Endothelial cell of umbilical vein (primary cell): ENCODE measurements at regions not wholly inside any gene's neighbourhood (a gene's known extent, or its start where the extent isn't known, plus 50 kb on each side); places are given as distances from the start of the nearest gene placed in this dataset.

Source experiments
- BruUV-seq: library from RNA; stranded (reverse); fragments of 400-500 nt; replicated peaks from 2 replicates; lab custom pipeline; 2021; lab: Mats Ljungman, UMichigan
- CTCF ChIA-PET: fragments of 300-600, 350-600 bp; sonication (Branson Sonifier 250); formaldehyde crosslinking; loops from one replicate; lab custom pipeline; 2021; ENCODE audit warnings: antibody characterized with exemption, inconsistent platforms; lab: Charles Lee
- POLR2A ChIA-PET: fragments of 300-600, 350-600 bp; sonication (Branson Sonifier 250); formaldehyde crosslinking; loops from one replicate; lab custom pipeline; 2021; ENCODE audit warnings: antibody characterized with exemption, inconsistent platforms; lab: Charles Lee
- DNase-seq: peaks from one replicate; pipeline ENCODE4 v3.0.0-alpha.2; 2011; ENCODE audit warnings: low read depth, low spot score
- FAIRE-seq: peaks from 2 replicates; lab custom pipeline; 2011; peaks lifted over from hg19 to GRCh38; lab: Jason Lieb, UNC
- H2AFZ ChIP-seq: 2 replicates; pipeline ENCODE4 v1.6.0; 2012; ENCODE audit warnings: low read depth, low read length, control low read depth, inconsistent platforms
- H3K27ac ChIP-seq: 2 replicates; pipeline ENCODE4 v1.5.1; 2011; ENCODE audit warnings: low read depth, mild to moderate bottlenecking, control low read depth, low read length, moderate library complexity; ENCODE audit not compliant: insufficient read depth
- H3K27me3 ChIP-seq, 2 experiments: 2 replicates each; pipeline versions ENCODE4 v1.6.0 to v1.6.1; 2011; ENCODE audit warnings: low read length in 2 of 2, mixed read lengths in 1 of 2; ENCODE audit not compliant: control insufficient read depth in 2 of 2, insufficient read depth in 2 of 2
- H3K36me3 ChIP-seq, 2 experiments: 2 replicates in 1 of 2; 3 replicates in 1 of 2; pipeline ENCODE4 v1.5.1; 2011; ENCODE audit warnings: low read length in 2 of 2, mild to moderate bottlenecking in 1 of 2, moderate library complexity in 1 of 2; ENCODE audit not compliant: control insufficient read depth in 2 of 2, insufficient read depth in 2 of 2; ENCODE audit errors: extremely low read depth in 1 of 2
- H3K4me1 ChIP-seq: 3 replicates; pipeline ENCODE4 v1.5.1; 2011; ENCODE audit warnings: mild to moderate bottlenecking, low read length; ENCODE audit not compliant: control insufficient read depth, insufficient read depth; ENCODE audit errors: extremely low read depth
- H3K4me2 ChIP-seq: 2 replicates; pipeline ENCODE4 v1.6.1; 2011; ENCODE audit warnings: low read length, control low read depth, mixed read lengths; ENCODE audit not compliant: insufficient read depth
- H3K4me3 ChIP-seq, 3 experiments: fragments of 200-600 bp in 1 of 3; sonication (generic), shearing (Covaris generic) in 1 of 3; replicated peaks in 1 of 3; 2 replicates each; pipeline ENCODE4 v1.5.1; 2011 to 2016; ENCODE audit warnings: control low read depth in 3 of 3, low read length in 3 of 3, mild to moderate bottlenecking in 2 of 3, inconsistent platforms in 1 of 3, low read depth in 1 of 3, moderate library complexity in 1 of 3; ENCODE audit not compliant: insufficient read depth in 1 of 3
- H3K79me2 ChIP-seq: 2 replicates; pipeline ENCODE4 v1.6.0; 2012; ENCODE audit warnings: low read length, inconsistent platforms; ENCODE audit not compliant: control insufficient read depth, insufficient read depth
- H3K9ac ChIP-seq: replicated peaks from 2 replicates; pipeline ENCODE3; 2011; ENCODE audit warnings: low read length, control low read depth; ENCODE audit not compliant: insufficient read depth; ENCODE audit errors: extremely low read depth
- H3K9me1 ChIP-seq: replicated peaks from 3 replicates; pipeline ENCODE4 v1.6.0; 2011; ENCODE audit warnings: mild to moderate bottlenecking, low read length; ENCODE audit not compliant: control insufficient read depth, insufficient read depth; ENCODE audit errors: extremely low read depth
- H3K9me3 ChIP-seq: replicated peaks from 2 replicates; pipeline ENCODE4 v1.5.1; 2012; ENCODE audit warnings: low read length, inconsistent platforms; ENCODE audit not compliant: control insufficient read depth, insufficient read depth
- H4K20me1 ChIP-seq: replicated peaks from 2 replicates; pipeline ENCODE3; 2011; ENCODE audit warnings: mild to moderate bottlenecking, low read length; ENCODE audit not compliant: control insufficient read depth, insufficient read depth; ENCODE audit errors: extremely low read depth
- EZH2 ChIP-seq: IDR thresholded peaks from 2 replicates; pipeline ENCODE4 v1.6.1; 2012; ENCODE audit warnings: borderline replicate concordance, low read depth, mild to moderate bottlenecking, moderate library complexity, low read length, inconsistent platforms; ENCODE audit not compliant: severe bottlenecking
- FOS ChIP-seq: IDR thresholded peaks from 2 replicates; pipeline ENCODE4 v1.6.1; 2011; ENCODE audit warnings: mild to moderate bottlenecking, low read length, moderate library complexity, borderline replicate concordance; ENCODE audit not compliant: insufficient read depth
- GATA2 ChIP-seq: IDR thresholded peaks from 2 replicates; pipeline ENCODE4 v1.7.0; 2011; ENCODE audit warnings: low read depth, mild to moderate bottlenecking, moderate library complexity, mixed read lengths, low read length; ENCODE audit not compliant: insufficient read length, insufficient read depth
- JUN ChIP-seq: IDR thresholded peaks from 2 replicates; pipeline ENCODE4 v1.6.1; 2011; ENCODE audit warnings: borderline replicate concordance, low read depth; ENCODE audit not compliant: insufficient read length, insufficient read depth
- MYC ChIP-seq: IDR thresholded peaks from one replicate; pipeline ENCODE4 v1.6.1; 2011; ENCODE audit warnings: mild to moderate bottlenecking, low read depth, low read length
- POLR2A ChIP-seq: IDR thresholded peaks from 2 replicates; pipeline ENCODE4 v1.6.1; 2012; ENCODE audit warnings: low read depth, mild to moderate bottlenecking, control low read depth, low read length
- POLR2AphosphoS5 ChIP-seq: IDR thresholded peaks from 2 replicates; pipeline ENCODE4 v1.6.1; 2012; ENCODE audit warnings: low read depth, mild to moderate bottlenecking, control low read depth, low read length, moderate library complexity; ENCODE audit not compliant: insufficient read depth
- dilution Hi-C: fragments of 300-500 bp; cut with MboI; formaldehyde crosslinking; loops from one replicate; pipeline ENCODE4 v1.15.0; 2019; ENCODE audit warnings: low sequenced_read_pairs; ENCODE audit not compliant: extremely low pct_ligation_motif_present
- intact Hi-C: fragments of 100-400 bp; cut with micrococcal nuclease; formaldehyde crosslinking; loops from one replicate; pipeline ENCODE4 v1.10.0; 2022
- TF ChIP-seq, protein P1 (sequence below), 2 donors: IDR thresholded peaks; 1 replicate in 1 of 2; 2 replicates in 1 of 2; pipeline ENCODE4 v1.5.1; 2011; ENCODE audit warnings: low read length in 2 of 2, mild to moderate bottlenecking in 2 of 2, moderate library complexity in 2 of 2, control low read depth in 1 of 2, inconsistent platforms in 1 of 2, low read depth in 1 of 2; ENCODE audit not compliant: insufficient read depth in 1 of 2; ENCODE audit errors: extremely low read depth in 1 of 2
- TF ChIP-seq, protein P2 (sequence below): IDR thresholded peaks from 2 replicates; pipeline ENCODE4 v1.6.1; 2011; ENCODE audit not compliant: insufficient read depth, insufficient read length

DNA sequence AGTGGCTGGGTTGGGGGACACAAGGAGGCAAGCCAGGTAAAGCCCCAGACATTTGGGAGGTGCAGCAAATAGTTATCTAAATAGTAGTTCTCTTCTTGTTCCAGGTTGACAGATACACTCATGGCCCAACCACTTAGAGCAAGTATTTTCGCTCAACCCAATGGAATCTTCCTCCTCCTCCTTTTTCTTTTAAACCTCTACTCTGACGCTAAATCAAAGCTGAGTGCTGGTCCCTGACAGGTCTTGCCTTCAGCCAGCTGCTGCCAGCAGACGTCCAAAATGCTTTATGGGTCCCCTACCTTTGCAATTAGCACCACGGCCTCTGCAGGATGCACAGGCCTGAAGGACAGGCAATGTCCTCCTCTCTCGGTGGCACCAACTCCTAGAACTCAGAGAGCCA, 558.5 kb downstream of the MIAT start:
- TF ChIP-seq GATA2 (no peak), MYC (no peak), JUN (no peak), POLR2AphosphoS5 (no peak), EZH2 (no peak), POLR2A (no peak), FOS (no peak)
- TF ChIP-seq, protein P1, sequence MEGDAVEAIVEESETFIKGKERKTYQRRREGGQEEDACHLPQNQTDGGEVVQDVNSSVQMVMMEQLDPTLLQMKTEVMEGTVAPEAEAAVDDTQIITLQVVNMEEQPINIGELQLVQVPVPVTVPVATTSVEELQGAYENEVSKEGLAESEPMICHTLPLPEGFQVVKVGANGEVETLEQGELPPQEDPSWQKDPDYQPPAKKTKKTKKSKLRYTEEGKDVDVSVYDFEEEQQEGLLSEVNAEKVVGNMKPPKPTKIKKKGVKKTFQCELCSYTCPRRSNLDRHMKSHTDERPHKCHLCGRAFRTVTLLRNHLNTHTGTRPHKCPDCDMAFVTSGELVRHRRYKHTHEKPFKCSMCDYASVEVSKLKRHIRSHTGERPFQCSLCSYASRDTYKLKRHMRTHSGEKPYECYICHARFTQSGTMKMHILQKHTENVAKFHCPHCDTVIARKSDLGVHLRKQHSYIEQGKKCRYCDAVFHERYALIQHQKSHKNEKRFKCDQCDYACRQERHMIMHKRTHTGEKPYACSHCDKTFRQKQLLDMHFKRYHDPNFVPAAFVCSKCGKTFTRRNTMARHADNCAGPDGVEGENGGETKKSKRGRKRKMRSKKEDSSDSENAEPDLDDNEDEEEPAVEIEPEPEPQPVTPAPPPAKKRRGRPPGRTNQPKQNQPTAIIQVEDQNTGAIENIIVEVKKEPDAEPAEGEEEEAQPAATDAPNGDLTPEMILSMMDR (IDR thresholded peaks at IDR 0.05; ENCODE audit: extremely low read depth in 1 of 2, insufficient read depth in 1 of 2, low read depth in 1 of 2, low read length in 2 of 2), result no peak
- TF ChIP-seq, protein P2, sequence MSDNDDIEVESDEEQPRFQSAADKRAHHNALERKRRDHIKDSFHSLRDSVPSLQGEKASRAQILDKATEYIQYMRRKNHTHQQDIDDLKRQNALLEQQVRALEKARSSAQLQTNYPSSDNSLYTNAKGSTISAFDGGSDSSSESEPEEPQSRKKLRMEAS, result no peak
- H3K79me2 ChIP-seq, result no peaks in the 10 kb centered on the region
- no peaks in the 10 kb centered on the region for H3K27me3 ChIP-seq
- no peaks in the 10 kb centered on the region for H3K9me1 ChIP-seq
- no peaks in the 10 kb centered on the region for H3K36me3 ChIP-seq
- H3K4me3 ChIP-seq, result no peak overlapping the region
- no peaks in the 10 kb centered on the region for H3K9me3 ChIP-seq
- POLR2A ChIA-PET, result no interaction called here
- no peaks in the 10 kb centered on the region for H4K20me1 ChIP-seq
- dilution Hi-C loops, result no loop called here
- CTCF ChIA-PET, result no interaction called here
- no peak overlapping the region for H2AFZ ChIP-seq
- H3K4me2 ChIP-seq, result no peak overlapping the region
- intact Hi-C loops, result no loop called here
- DNase-seq, result no peak
- BruUV-seq, result no TSS peak
- no peak overlapping the region for H3K9ac ChIP-seq
- no peak overlapping the region for H3K27ac ChIP-seq
- H3K4me1 ChIP-seq, result peaks cover 21% of the 10 kb centered on the region
- FAIRE-seq, result no peak
